ENCODE measurements at regions not wholly inside any gene's neighbourhood (a gene's known extent, or its start where the extent isn't known, plus 50 kb on each side); places are given as distances from the start of the nearest gene placed in this dataset.

DNA sequence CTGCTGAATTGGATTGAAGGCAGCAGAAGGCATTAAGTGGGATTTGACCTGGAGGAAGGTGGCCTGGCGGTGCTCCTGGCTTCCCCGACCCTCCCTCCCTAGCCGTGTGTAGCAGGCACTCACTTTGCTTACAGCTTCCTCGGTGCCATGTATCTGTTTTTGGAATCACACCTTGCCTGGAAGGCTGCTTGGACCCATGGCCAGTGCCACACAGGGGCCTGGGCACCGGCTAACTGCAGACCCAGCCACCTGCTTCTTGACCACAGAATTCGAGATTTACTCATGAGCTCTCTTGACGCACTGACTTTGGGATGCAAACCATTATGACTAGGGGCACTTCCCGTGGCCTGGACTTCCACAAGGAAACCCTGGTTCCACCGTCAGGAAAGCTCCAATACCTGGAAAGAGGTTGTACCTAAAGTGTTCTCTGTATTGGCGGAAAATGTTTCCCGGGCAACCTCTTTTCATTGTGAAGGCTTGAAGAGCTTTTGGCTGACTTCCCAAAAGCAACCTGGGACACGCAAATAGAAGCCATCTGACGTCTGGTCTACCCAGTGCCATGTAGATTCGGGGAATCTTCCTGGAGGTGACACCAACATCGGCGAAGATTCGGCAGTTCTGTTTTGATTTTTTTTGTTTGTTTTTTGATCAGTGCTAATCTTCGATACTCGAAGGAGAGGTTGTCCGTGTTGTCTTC, 125.6 kb upstream of the RTL1 start:
- TF ChIP-seq, protein P1, sequence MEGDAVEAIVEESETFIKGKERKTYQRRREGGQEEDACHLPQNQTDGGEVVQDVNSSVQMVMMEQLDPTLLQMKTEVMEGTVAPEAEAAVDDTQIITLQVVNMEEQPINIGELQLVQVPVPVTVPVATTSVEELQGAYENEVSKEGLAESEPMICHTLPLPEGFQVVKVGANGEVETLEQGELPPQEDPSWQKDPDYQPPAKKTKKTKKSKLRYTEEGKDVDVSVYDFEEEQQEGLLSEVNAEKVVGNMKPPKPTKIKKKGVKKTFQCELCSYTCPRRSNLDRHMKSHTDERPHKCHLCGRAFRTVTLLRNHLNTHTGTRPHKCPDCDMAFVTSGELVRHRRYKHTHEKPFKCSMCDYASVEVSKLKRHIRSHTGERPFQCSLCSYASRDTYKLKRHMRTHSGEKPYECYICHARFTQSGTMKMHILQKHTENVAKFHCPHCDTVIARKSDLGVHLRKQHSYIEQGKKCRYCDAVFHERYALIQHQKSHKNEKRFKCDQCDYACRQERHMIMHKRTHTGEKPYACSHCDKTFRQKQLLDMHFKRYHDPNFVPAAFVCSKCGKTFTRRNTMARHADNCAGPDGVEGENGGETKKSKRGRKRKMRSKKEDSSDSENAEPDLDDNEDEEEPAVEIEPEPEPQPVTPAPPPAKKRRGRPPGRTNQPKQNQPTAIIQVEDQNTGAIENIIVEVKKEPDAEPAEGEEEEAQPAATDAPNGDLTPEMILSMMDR (conservative IDR thresholded peaks at IDR 0.05; ENCODE audit: low read depth, low read length): no peak
- no peak overlapping the region for H3K4me3 ChIP-seq (ENCODE audit: low read depth, low read length)
- DNase-seq (ENCODE audit: low read depth): no peak

DNA sequence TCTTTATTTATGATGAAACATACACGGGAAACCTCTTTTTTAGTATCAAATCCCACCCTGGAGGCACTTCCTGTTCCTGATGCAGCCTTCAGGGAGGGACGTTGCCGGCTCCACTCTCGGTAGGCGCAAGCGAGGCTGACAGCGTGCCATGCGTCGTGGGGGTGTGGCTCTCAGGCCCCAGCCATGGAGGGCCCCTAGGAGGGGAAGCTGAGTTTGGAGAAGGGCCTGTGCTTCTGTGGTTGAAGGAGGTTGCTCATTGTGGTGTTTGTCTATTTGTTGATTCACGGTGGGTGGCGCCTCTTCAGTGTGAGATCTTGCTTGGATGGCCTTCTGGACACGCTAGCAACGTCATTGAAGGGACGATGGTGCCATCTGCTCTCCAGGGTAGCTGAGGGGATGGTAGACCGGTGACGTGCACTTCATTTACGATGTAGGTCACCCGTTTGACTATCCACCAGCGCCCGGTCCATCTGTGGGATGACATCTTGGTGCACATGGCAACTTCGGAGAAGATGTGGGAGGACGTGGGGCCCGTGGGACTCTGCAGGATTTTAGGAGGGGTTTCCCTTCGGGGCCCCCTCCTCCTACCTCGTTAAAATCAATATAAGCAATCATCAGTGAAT, 126.3 kb upstream of the RTL1 start:
- DNase-seq (ENCODE audit: low read depth): no peak
- TF ChIP-seq, protein P1 (conservative IDR thresholded peaks at IDR 0.05; ENCODE audit: low read depth, low read length): no peak

GRCh38 chr14:101030586-101030985, 127.1 kb upstream of the RTL1 start:
- TF ChIP-seq, protein P1 (conservative IDR thresholded peaks at IDR 0.05; ENCODE audit: low read depth, low read length): no peak
- no peak for DNase-seq (ENCODE audit: low read depth)
- no peak overlapping the region for H3K4me3 ChIP-seq (ENCODE audit: low read depth, low read length)

More for the DNA sequence above, 126.3 kb upstream of the RTL1 start:
- H3K4me3 ChIP-seq (ENCODE audit: low read depth, low read length): no peak overlapping the region

GRCh38 chr14:101031186-101031585, 127.7 kb upstream of the RTL1 start:
- TF ChIP-seq, protein P1 (conservative IDR thresholded peaks at IDR 0.05; ENCODE audit: low read depth, low read length): no peak
- no peak overlapping the region for H3K4me3 ChIP-seq (ENCODE audit: low read depth, low read length)
- DNase-seq (ENCODE audit: low read depth): no peak

DNA sequence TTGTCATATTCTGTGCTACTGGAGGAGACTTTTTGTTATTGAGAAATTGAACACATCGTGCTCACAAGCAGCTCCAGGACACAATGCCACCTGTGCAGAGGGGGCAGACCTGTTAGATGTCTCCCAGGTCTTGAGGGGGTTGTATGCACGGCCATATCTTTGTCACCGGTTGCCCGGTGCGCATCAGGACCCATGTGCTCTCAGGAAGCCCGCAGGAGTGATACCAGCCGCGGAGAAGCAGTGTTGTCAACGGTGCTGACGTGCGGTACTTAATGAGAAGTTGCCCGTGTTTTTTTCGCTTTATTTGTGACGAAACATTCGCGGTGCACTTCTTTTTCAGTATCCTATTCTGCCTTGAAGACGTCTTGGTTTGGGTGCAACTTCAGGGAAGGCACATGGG, 128.2 kb upstream of the RTL1 start:
- H3K4me3 ChIP-seq (ENCODE audit: low read depth, low read length): no peak overlapping the region
- TF ChIP-seq, protein P1 (conservative IDR thresholded peaks at IDR 0.05; ENCODE audit: low read depth, low read length): no peak
- no peak for DNase-seq (ENCODE audit: low read depth)

GRCh38 chr14:101032433-101032832, 128.9 kb upstream of the RTL1 start:
- H3K4me3 ChIP-seq (ENCODE audit: low read depth, low read length): no peak overlapping the region
- DNase-seq (ENCODE audit: low read depth): no peak
- TF ChIP-seq, protein P1 (conservative IDR thresholded peaks at IDR 0.05; ENCODE audit: low read depth, low read length): no peak

- TF ChIP-seq, protein P1 (conservative IDR thresholded peaks at IDR 0.05; ENCODE audit: low read depth, low read length): no peak
- H3K4me3 ChIP-seq (ENCODE audit: low read depth, low read length): no peak overlapping the region
- DNase-seq (ENCODE audit: low read depth): no peak
Measured at GRCh38 chr14:101033006-101033405, 129.5 kb upstream of the RTL1 start.

Data from choroid plexus epithelial cell (primary cell).